ENCODE measurements at regions not wholly inside any gene's neighbourhood (a gene's known extent, or its start where the extent isn't known, plus 50 kb on each side); places are given as distances from the start of the nearest gene placed in this dataset.

DNA sequence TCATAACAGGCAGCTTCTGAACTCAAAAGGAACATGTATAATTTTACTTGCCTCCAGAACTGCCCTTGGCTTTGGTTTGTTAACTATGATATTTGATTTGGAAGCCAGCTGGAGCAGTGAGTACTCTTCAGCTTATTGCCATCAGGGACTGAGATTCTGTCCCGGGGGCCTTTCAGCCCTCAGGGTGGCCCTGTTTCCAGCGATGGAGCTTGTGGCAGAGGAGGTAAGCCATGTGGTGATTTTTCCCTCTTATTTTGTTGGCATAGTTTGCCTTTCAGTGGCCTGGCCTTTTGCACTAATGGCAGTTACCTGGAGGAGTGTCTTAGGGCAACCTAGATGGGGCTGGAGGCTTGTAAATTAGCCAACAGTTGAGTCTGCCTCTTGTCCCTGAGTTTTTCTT lies 1955.0 kb upstream of the LRRTM1 start:
- TF ChIP-seq TAF1 (IDR thresholded peaks at IDR 0.05; ENCODE audit: low read depth) (no peak), YY1 (IDR thresholded peaks at IDR 0.05; ENCODE audit: low read depth) (no peak), CREB1 (IDR thresholded peaks at IDR 0.05; ENCODE audit: low read depth) (no peak), RAD21 (IDR thresholded peaks at IDR 0.05; ENCODE audit: low read depth) (no peak), NFIC (IDR thresholded peaks at IDR 0.05) (no peak), CEBPB (IDR thresholded peaks at IDR 0.05) (no peak), EGR1 (IDR thresholded peaks at IDR 0.05) (no peak)
- TF ChIP-seq, protein P1, sequence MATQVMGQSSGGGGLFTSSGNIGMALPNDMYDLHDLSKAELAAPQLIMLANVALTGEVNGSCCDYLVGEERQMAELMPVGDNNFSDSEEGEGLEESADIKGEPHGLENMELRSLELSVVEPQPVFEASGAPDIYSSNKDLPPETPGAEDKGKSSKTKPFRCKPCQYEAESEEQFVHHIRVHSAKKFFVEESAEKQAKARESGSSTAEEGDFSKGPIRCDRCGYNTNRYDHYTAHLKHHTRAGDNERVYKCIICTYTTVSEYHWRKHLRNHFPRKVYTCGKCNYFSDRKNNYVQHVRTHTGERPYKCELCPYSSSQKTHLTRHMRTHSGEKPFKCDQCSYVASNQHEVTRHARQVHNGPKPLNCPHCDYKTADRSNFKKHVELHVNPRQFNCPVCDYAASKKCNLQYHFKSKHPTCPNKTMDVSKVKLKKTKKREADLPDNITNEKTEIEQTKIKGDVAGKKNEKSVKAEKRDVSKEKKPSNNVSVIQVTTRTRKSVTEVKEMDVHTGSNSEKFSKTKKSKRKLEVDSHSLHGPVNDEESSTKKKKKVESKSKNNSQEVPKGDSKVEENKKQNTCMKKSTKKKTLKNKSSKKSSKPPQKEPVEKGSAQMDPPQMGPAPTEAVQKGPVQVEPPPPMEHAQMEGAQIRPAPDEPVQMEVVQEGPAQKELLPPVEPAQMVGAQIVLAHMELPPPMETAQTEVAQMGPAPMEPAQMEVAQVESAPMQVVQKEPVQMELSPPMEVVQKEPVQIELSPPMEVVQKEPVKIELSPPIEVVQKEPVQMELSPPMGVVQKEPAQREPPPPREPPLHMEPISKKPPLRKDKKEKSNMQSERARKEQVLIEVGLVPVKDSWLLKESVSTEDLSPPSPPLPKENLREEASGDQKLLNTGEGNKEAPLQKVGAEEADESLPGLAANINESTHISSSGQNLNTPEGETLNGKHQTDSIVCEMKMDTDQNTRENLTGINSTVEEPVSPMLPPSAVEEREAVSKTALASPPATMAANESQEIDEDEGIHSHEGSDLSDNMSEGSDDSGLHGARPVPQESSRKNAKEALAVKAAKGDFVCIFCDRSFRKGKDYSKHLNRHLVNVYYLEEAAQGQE (IDR thresholded peaks at IDR 0.05; ENCODE audit: low read depth) = no peak
